AG09309 (cell line): ENCODE measurements at regions not wholly inside any gene's neighbourhood (a gene's known extent, or its start where the extent isn't known, plus 50 kb on each side); places are given as distances from the start of the nearest gene placed in this dataset.

Experiments used
- DNase-seq: peaks from one replicate; pipeline ENCODE4 v3.0.0-alpha.2; 2010; ENCODE audit warnings: low read depth
- H3K4me3 ChIP-seq: 2 replicates; pipeline ENCODE4 v1.5.1; 2011; ENCODE audit warnings: mild to moderate bottlenecking, low read depth, low read length, moderate library complexity; ENCODE audit not compliant: control insufficient read depth
- TF ChIP-seq, protein P1 (sequence below): IDR thresholded peaks from 2 replicates; pipeline ENCODE4 v1.5.1; 2011; ENCODE audit warnings: mild to moderate bottlenecking, low read depth, low read length, inconsistent platforms; ENCODE audit not compliant: insufficient read depth, control insufficient read depth; ENCODE audit errors: missing control alignments

DNA sequence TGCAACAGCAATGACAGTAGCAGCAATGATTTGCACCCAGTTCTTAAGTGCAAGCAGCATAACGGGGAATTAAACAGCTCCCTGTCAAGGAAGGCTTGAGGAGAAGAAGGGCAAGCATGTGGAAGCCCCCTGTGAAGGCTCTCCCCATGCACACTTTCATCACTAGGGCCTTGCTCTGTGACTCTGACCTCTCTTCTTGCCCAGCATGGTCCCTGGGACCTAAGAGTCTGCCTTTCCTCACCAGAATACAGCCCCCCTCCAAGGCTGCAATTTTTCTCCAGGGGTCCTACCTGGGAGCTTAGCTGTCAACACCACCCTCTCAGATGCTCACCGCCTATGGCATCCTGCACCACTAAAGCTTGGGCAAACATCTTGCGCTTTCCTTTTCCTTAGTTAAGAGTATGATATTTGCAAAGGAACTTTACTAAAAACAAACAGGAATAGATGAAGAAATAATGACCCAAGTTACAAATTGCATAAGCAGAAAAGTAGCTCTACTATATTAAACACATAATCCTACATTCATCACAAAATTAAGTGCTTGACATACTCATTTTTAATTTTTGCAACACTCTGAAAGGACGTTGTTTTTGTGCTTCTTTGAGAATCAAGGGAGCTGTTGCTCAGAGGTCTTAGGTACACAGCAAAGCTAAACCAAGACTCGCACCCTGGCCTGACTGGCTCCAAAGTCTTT is 187.6 kb downstream of the ADAMTS15 start:
- DNase-seq: no peak
- TF ChIP-seq, protein P1, sequence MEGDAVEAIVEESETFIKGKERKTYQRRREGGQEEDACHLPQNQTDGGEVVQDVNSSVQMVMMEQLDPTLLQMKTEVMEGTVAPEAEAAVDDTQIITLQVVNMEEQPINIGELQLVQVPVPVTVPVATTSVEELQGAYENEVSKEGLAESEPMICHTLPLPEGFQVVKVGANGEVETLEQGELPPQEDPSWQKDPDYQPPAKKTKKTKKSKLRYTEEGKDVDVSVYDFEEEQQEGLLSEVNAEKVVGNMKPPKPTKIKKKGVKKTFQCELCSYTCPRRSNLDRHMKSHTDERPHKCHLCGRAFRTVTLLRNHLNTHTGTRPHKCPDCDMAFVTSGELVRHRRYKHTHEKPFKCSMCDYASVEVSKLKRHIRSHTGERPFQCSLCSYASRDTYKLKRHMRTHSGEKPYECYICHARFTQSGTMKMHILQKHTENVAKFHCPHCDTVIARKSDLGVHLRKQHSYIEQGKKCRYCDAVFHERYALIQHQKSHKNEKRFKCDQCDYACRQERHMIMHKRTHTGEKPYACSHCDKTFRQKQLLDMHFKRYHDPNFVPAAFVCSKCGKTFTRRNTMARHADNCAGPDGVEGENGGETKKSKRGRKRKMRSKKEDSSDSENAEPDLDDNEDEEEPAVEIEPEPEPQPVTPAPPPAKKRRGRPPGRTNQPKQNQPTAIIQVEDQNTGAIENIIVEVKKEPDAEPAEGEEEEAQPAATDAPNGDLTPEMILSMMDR: no peak
- no peak overlapping the region for H3K4me3 ChIP-seq

DNA sequence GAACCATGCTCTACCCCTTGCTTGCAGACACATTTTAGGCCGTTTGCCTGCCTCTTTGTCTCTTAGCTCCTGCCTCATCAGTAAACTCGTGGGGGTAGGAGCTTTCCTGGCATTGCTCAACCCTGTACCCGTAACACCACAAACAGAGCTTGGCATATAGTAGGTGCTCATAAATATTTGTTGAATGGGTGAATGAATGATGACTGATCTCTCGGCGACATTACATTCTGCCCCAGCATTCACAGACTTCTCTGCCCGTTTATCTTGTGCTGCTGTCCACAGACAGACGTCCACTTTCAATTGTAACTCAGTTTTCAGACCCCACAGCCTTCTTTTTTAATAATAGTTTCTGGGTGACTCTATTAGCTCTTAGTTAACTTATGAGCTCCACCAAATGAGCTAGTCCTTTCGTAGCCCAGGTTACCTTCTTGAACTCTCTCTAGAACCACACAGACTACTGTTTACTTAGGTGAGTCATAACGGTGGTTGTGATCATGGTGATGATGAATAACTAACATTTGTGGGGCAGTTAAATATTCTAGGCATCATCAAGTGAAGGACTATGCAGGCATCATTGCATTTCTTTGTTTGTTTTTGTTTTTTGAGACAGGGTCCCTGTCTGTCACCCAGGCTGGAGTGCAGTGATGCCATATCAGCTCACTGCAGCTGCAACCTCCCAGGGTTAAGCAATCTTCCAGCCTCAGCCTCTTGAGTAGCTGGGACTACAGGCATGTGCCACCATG is 188.4 kb downstream of the ADAMTS15 start:
- DNase-seq: no peak
- TF ChIP-seq, protein P1: no peak
- no peak overlapping the region for H3K4me3 ChIP-seq

DNA sequence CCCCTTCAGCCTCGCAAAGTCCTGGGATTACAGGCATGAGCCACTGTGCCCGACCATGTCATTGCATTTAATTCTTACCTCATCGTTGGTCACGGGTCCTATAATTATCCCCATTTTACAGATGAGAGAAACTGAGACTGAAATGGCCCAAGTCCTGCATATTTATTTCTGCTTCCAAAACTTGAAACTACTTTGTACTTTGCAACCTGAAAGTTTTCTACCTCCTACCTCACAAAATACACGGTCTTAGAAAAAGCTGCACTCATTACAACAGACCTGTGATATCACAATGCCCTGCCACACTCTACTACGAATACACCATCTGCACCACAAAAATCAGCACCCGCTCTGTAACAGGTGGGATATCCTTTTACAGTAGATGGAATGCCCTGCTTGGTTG is 189.1 kb downstream of the ADAMTS15 start:
- H3K4me3 ChIP-seq: no peak overlapping the region
- TF ChIP-seq, protein P1: no peak
- DNase-seq: no peak

DNA sequence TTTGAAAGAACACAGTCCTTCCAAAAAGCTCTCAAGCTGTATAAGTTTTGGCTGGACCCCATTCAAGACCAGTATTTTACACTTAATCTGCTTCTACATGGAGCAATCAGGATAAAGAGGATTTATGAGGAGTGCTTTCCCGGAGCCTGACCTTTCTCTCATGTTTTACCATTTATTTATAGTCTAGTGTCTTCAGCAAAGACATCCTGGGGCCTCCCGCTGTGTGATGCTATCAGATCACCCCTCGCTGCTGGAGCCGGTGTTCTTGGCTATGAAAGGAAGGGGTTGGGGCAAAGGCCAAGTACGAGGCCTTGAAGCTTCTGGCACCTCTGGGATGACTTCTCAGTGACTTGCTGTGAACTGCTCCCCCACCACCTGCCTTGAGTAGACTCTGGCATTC is 189.6 kb downstream of the ADAMTS15 start:
- no peak for DNase-seq
- TF ChIP-seq, protein P1: no peak

DNA sequence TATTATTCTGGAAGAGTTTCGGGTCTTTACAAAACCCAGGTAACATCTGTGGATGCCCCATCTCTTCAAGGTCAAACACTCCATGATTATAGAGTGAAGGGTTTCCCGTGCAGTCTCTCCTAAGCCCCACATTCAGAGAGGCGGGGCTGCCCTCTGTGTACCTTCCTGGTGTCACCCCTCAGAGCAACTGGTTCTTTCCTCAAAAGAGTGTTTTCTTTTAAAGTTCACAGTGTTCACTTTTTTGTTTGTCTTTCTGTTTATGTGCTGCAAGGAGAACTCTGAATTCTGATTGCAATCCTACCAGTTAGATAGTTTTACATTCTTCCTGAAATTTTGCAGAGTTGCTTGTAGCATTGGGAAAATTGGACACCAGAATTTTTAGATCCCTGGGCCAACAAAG is 190.2 kb downstream of the ADAMTS15 start:
- no peak for DNase-seq
- H3K4me3 ChIP-seq: no peak overlapping the region
- TF ChIP-seq, protein P1: no peak

More for the DNA sequence above, 189.6 kb downstream of the ADAMTS15 start:
- H3K4me3 ChIP-seq: no peak overlapping the region

DNA sequence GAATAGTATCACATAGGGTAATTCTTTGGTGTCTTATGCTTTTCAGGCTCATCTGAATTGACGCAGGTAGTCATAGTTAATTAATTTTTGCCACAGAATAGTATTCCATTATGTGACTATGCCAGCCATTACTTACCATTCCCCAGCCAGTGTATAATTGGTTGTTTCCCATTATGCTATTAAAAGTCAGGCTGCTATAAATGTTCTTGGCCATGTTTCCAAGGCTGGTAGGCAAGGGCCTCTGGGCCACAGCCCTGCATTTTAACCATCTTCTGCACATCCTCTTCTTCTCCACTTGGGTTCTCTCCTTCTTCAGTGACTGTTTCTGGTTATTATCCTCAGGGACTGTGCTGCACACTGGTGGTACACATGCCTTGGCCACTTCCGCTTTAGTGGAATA is 190.9 kb downstream of the ADAMTS15 start:
- no peak overlapping the region for H3K4me3 ChIP-seq
- TF ChIP-seq, protein P1: no peak
- no peak for DNase-seq

DNA sequence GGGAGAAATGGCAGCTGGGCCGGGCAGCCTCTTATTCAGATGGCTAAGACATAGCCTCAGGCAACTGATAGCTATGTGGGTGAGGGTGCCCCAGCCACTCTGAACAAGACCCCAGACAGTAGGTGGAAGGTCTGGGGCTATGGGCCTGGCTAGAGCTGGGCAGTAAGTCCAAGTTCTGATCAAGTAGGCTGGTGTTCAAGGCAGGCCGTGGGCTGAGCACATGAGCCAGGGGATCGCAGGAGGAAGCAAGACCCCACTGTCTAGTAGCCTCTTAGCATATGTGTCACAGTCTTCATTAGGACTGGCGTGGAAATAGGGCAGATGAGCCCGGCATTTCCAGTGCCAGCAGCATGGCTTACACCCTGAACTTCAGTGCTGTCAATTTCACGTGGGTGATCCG is 192.1 kb downstream of the ADAMTS15 start:
- DNase-seq: no peak
- TF ChIP-seq, protein P1: no peak

More for the DNA sequence above, 192.1 kb downstream of the ADAMTS15 start:
- H3K4me3 ChIP-seq: no peak overlapping the region
